NB4 (cell line): ENCODE measurements at regions not wholly inside any gene's neighbourhood (a gene's known extent, or its start where the extent isn't known, plus 50 kb on each side); places are given as distances from the start of the nearest gene placed in this dataset.

Experiments
- DNase-seq: peaks from one replicate; pipeline ENCODE4 v3.0.0; 2010; ENCODE audit warnings: low read depth
- H3K4me3 ChIP-seq: one replicate; pipeline ENCODE4 v1.5.1; 2011; ENCODE audit warnings: mild to moderate bottlenecking, low read depth, low read length, moderate library complexity
- CTCF ChIP-seq: IDR thresholded peaks from one replicate; pipeline ENCODE4 v1.5.1; 2012; ENCODE audit warnings: low read depth, low read length
- MYC ChIP-seq: IDR thresholded peaks from 2 replicates; pipeline ENCODE4 v1.6.1; 2011; ENCODE audit warnings: low read depth, low read length
- POLR2A ChIP-seq: IDR thresholded peaks from 2 replicates; pipeline ENCODE4 v1.6.1; 2011; ENCODE audit warnings: mild to moderate bottlenecking; ENCODE audit not compliant: insufficient read length; ENCODE audit errors: extremely low read depth
- TF ChIP-seq, protein P1 (sequence below): IDR thresholded peaks from 2 replicates; pipeline ENCODE4 v1.6.1; 2011; ENCODE audit warnings: low read depth, low read length

DNA sequence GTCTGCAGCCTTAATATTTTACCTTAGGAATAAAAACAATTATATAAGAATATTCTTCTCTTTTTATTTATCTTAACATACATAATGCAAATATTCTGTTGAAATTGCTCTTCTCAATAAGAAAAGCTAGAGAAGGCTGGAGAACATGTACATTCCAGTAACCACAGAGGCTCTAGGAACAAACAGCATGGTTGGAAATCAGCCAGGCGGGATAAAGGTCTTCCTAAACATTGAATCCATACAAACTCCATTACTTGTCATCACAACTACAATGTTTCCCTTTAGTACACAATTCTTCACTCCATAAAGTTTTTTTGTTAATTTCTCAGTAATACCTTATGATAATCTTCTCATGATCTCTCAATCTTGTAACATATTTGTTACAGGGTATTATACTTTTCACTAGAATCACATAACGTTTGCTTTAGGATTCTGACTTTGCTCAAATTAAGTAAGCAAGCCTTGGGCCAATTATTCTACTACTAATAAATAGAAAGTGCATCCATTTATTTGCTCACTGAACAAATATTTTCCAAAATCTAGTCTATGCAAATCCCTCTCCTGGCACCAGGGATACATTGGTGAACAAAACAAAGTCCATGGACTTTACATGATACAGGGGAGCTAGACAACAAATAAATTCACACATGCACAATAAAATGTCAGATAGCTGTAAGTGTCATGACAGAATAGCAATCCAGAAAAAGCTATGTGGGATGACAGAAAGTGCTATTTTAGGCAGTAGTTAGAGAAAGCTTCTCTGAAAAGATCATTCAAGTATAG is 237.5 kb upstream of the TMTC1 start:
- no peak for DNase-seq
- TF ChIP-seq, protein P1, sequence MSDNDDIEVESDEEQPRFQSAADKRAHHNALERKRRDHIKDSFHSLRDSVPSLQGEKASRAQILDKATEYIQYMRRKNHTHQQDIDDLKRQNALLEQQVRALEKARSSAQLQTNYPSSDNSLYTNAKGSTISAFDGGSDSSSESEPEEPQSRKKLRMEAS = no peak
- TF ChIP-seq MYC (no peak), POLR2A (no peak), CTCF (no peak)
- no peak overlapping the region for H3K4me3 ChIP-seq

DNA sequence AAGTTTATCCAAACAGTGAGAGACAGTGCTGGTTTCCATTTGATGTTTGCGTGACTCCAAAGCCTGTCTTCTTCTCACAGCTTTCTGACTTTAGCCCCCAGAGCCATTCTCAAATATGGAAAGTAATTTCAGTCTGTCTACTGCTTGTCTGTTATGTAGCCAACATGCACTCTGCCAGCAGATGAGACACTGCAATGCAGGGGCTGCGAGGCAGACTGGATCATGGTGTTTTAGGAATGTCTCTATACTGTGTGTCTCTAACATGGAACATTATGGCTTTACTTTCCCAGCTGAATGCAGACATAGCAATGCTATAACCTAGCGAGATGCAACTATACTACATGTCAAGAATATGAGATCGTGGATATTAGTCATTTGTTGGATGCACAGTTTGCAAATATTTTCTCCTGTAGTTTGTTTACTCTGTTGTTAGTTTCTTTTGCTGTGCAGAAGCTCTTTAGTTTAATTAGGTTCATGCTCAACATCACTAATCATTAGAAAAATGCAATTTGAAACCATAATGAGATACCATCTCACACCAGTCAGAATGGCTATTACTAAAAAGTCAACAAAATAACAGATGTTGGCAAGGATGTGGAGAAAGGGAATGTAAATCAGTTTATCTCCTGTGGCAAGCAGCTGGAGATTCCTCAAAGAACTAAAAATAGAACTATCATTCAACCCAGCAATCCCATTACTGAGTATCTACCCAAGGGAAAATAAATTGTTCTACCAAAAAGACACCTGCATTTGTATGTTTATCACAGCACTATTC is 235.8 kb upstream of the TMTC1 start:
- DNase-seq = no peak
- no peak overlapping the region for H3K4me3 ChIP-seq
- TF ChIP-seq, protein P1 = no peak
- TF ChIP-seq POLR2A (no peak), CTCF (no peak), MYC (no peak)

DNA sequence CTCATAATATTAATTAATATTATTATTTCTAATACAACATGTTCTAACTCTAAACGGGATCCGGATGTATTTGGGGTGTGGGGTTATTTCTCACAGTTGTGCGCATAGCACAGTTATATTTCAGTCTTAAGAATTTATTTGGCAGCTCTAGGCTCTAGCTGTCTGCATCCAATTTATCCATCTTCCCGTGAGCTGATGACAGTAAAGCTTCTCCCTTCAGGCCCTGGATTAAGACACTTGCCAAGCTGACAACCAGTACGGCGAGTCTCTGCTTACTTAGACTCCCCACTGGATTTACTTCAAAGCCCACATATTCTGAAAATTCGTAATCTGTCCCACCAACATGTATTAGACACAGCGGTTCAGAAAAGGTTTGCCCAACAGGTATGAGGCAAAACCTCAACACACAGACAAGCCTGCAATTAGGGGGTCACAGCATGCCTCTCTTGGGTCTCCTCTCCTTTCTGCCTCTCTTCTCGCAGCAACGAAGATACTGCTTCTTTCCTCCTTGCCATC is 232.9 kb upstream of the TMTC1 start:
- TF ChIP-seq CTCF = no peak
- H3K4me3 ChIP-seq = no peak overlapping the region
- DNase-seq = no peak

DNA sequence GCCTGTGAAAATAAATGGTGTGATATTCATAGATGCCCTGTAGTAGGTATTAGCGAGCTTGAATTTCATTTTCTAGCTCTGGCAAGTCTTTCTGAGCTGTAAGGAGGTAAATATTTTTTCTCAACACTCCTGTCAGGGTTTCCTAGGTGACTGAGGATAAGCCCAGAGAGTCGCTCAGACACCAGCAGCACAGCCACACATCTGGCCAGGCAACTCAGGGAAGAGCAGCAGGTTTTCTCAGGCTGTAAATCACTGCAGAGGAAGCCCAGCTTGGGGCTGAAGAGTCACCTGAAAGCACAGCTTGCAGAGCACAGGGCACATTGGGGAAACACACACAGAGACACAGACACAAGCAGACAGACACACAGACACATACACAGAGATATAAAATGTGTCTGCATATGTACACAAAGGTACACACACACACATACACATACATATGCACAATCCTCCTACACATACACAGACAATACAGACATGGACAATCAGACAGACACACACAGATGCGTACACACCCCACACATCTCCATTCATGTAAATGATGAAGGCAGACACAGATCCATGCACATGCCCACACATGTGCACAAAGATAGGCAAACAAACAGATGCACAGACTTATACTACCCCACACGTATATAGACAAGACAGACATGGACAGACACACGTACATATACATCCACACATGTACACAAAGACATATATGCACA is 232.0 kb upstream of the TMTC1 start:
- TF ChIP-seq, protein P1 = no peak
- DNase-seq = no peak
- H3K4me3 ChIP-seq = no peak overlapping the region

DNA sequence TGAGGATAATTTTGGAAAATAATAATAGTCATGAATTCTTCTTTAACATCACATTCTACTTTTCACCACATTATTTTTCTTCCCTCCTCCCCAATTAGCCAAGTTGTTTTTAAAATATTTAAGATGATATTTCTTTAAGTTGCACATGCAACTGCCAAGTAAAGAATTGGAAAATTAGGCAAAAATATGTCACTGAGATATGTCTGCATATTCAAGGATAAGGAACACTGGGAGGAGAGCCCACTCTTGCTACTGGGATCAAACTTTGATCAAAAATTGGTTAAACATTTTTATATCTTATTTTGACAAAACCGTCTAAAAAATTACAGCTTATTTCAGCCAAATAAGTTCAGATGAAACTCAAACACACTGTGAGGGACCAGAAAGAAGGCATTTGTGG is 231.2 kb upstream of the TMTC1 start:
- no peak for DNase-seq
- H3K4me3 ChIP-seq = no peak overlapping the region
- no peak for TF ChIP-seq CTCF
- TF ChIP-seq MYC = no peak
- TF ChIP-seq POLR2A = no peak
- TF ChIP-seq, protein P1 = no peak

DNA sequence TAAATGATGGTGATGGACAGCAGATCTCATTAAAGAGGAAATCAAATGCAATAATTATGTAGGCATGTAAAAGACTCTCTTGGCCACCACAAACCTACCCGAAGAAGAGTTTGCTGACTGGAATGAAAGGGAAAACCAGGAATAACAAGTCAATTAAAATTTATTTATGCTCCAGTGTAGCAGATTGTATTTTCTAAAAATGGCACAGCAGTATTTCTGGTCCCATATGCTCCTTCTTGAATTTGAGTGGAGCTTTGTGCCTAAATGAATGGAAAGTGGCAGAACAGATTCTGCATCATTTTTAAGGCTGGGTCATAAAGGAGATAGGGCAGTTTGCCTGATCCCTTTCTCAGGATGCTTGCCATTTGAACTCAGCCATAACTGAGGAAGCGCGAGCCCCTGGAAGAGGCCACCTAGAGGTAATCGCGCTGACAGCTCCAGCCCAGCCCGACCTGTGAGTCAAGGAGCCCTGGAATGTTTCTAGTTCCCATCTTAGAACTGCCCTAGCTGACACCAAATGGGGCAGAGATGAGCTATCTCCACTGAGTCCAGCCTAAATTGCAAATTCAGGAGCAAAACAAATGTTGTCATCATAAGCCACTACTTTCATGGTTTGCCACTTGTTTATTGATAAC is 229.2 kb upstream of the TMTC1 start:
- no peak overlapping the region for H3K4me3 ChIP-seq
- no peak for TF ChIP-seq POLR2A
- TF ChIP-seq, protein P1 = no peak
- no peak for TF ChIP-seq CTCF
- TF ChIP-seq MYC = no peak
- no peak for DNase-seq
